ENCODE measurements at regions not wholly inside any gene's neighbourhood (a gene's known extent, or its start where the extent isn't known, plus 50 kb on each side); places are given as distances from the start of the nearest gene placed in this dataset.

GRCh38 chr3:20698896-20699295 lies 512.9 kb upstream of the SGO1 start:
- no peaks in the 10 kb centered on the region for H3K9me3 Mint-ChIP-seq
- peaks cover 5% of the 10 kb centered on the region for H3K4me1 Mint-ChIP-seq
- H3K27ac Mint-ChIP-seq = no peak overlapping the region
- H3K4me3 Mint-ChIP-seq = no peak overlapping the region
- no peaks in the 10 kb centered on the region for H3K36me3 Mint-ChIP-seq (ENCODE audit: low read depth)
- no peak for TF ChIP-seq CTCF (IDR thresholded peaks at IDR 0.05; ENCODE audit: unreplicated experiment in 3 of 3)
- H3K27me3 Mint-ChIP-seq (ENCODE audit: low read depth) = no peaks in the 10 kb centered on the region

DNA sequence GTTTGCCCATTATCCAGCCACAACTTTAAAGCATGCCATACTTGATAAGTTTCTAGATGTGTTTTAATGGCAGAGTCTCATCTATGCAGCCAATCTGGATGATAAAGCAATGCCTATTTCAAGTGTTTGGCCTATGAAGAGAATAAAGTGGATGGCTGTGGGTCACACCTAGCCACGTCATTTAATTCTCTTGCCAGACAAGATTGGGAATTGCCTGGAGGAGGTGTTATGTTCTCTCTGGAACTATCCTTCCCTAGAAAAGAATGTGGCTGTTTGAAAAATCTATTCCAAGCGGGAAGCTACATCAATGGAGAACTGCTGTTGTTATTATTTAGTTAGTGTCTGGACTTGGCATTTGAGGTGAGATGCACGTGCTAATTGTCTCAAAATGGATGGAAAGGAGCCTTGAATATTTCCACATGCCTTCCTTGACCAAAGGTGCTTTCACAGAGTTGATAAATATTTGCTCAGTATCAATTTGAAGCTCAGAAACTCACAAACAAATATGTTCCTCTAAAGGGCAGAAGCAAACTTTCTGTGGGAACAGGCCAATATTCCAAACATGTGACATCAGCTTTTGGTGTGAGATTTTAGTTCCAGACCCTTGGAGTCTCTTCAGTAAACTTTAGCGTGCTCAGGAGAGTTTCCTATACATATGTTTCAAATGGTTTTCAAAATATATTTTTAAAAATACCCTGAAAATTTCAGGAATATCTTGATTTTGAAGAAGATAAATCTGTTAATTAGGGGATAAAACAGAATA lies 510.6 kb upstream of the SGO1 start:
- Mint-ChIP-seq H3K27ac (no peak overlapping the region), H3K36me3 (ENCODE audit: low read depth) (no peaks in the 10 kb centered on the region), H3K27me3 (ENCODE audit: low read depth) (no peaks in the 10 kb centered on the region), H3K4me3 (no peak overlapping the region), H3K4me1 (peaks cover 5% of the 10 kb centered on the region), H3K9me3 (no peaks in the 10 kb centered on the region)
- no peak for TF ChIP-seq CTCF (IDR thresholded peaks at IDR 0.05; ENCODE audit: unreplicated experiment in 3 of 3)

DNA sequence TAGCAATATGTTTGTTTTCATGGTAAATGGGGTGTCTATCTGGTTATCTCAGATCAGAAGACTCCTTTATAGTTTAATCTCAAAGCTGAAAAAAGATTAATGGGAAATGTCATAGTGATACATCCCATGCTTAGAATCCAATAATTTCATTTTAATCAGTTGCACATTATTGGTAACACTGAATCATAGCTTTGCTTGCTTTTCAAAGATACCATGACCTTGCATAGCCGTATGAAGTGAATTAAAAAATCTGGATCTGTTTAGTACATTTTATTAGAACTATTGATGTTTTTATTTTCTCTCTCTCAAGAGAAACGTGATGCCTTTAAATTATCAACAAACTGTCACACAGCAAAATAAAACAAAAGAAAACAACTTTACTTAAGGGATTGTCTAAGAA lies 506.7 kb upstream of the SGO1 start:
- Mint-ChIP-seq H3K27me3 (ENCODE audit: low read depth) (no peaks in the 10 kb centered on the region), H3K9me3 (peaks cover 6% of the 10 kb centered on the region), H3K36me3 (ENCODE audit: low read depth) (peaks cover 4% of the 10 kb centered on the region), H3K4me1 (no peaks in the 10 kb centered on the region), H3K27ac (peak overlapping the region in 1 of 3 experiments; percentile 1), H3K4me3 (no peak overlapping the region)
- no peak for TF ChIP-seq CTCF (IDR thresholded peaks at IDR 0.05; ENCODE audit: unreplicated experiment in 3 of 3)

DNA sequence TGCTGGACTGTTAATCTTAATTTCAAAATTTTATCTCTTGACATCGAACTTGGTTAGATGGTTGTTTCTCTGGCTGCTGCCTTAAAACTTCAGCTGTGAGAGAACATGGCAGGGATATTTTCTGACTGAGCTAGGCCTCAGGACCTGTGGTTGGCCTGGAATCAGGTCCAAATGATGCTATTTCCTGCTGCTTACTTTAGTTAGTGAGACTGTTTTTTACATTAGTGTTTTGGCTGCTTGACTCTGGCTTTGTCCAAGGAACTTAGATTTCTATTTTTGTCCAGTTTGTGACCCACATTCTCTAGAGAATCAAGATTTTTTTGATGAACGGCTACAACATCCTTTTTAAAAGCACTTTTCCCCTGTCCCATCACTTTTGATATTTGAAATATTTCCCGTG lies 497.9 kb upstream of the SGO1 start:
- peaks cover 7% of the 10 kb centered on the region for H3K4me1 Mint-ChIP-seq
- H3K4me3 Mint-ChIP-seq = no peak overlapping the region

DNA sequence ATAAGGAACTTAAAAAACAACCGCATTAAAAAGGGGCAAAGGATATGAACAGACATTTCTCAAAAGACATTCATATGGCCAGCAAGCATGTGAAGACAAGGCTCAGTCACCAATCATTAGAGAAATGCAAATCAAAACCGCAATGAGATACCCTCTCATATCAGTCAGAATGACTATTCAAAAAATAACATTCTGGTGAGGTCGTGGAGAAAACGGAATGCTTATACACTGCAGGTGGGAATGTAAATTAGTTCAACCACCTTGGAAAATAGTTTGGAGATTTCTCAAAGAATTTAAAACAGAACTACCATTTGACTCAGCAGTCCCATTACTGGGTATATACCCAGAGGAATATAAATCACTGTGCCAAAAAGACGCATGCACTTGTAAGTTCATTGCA lies 496.6 kb upstream of the SGO1 start:
- Mint-ChIP-seq H3K36me3 (ENCODE audit: low read depth) (peaks cover 4% of the 10 kb centered on the region), H3K4me1 (peaks cover 7% of the 10 kb centered on the region), H3K27me3 (ENCODE audit: low read depth) (no peaks in the 10 kb centered on the region), H3K4me3 (no peak overlapping the region), H3K27ac (no peak overlapping the region), H3K9me3 (peaks cover 10% of the 10 kb centered on the region)
- TF ChIP-seq CTCF (IDR thresholded peaks at IDR 0.05; ENCODE audit: unreplicated experiment in 3 of 3) = no peak

More for the DNA sequence above, 497.9 kb upstream of the SGO1 start:
- H3K9me3 Mint-ChIP-seq = peaks cover 16% of the 10 kb centered on the region
- H3K27me3 Mint-ChIP-seq (ENCODE audit: low read depth) = no peaks in the 10 kb centered on the region
- H3K27ac Mint-ChIP-seq = peak overlapping the region; percentile 47 to 80 (median 56)
- H3K36me3 Mint-ChIP-seq (ENCODE audit: low read depth) = peaks cover 8% of the 10 kb centered on the region
- TF ChIP-seq CTCF (IDR thresholded peaks at IDR 0.05; ENCODE audit: unreplicated experiment in 3 of 3) = no peak

All from nephron (organoid).